Activated CD8-positive, alpha-beta memory T cell treated with anti-CD3 and anti-CD28 coated beads, Interleukin-2, amount 50 U/mL, for 4 hours (primary cell): ENCODE measurements at regions not wholly inside any gene's neighbourhood (a gene's known extent, or its start where the extent isn't known, plus 50 kb on each side); places are given as distances from the start of the nearest gene placed in this dataset.

ENCODE experiments used
- DNase-seq: peaks from one replicate; pipeline ENCODE4 v3.0.0-alpha.2; 2020

GRCh38 chr21:38980416-38981313 is 174.9 kb downstream of the ETS2 start:
- DNase-seq: no peak

GRCh38 chr21:38979271-38980121 is 173.8 kb downstream of the ETS2 start:
- DNase-seq: no peak

- DNase-seq: no peak
These were observed 171.2 kb downstream of the ETS2 start for GRCh38 chr21:38976900-38977299.

- DNase-seq: no peak
These were observed 167.8 kb downstream of the ETS2 start for GRCh38 chr21:38973552-38973951.

GRCh38 chr21:38972078-38972477 is 166.3 kb downstream of the ETS2 start:
- no peak for DNase-seq

- no peak for DNase-seq
These were observed 165.0 kb downstream of the ETS2 start for GRCh38 chr21:38970765-38971164.

- DNase-seq: no peak
These were observed 163.3 kb downstream of the ETS2 start for GRCh38 chr21:38968887-38969543.

- DNase-seq: no peak
These were observed 160.3 kb downstream of the ETS2 start for GRCh38 chr21:38965910-38966504.

GRCh38 chr21:38965241-38965640 is 159.5 kb downstream of the ETS2 start:
- DNase-seq: no peak

- DNase-seq: no peak
These were observed 157.3 kb downstream of the ETS2 start for GRCh38 chr21:38963006-38963405.

- DNase-seq: no peak
These were observed 154.5 kb downstream of the ETS2 start for GRCh38 chr21:38960251-38960650.

- no peak for DNase-seq
These were observed 153.9 kb downstream of the ETS2 start for GRCh38 chr21:38959692-38960061.

GRCh38 chr21:38958940-38959691 is 153.4 kb downstream of the ETS2 start:
- no peak for DNase-seq

- no peak for DNase-seq
These were observed 152.6 kb downstream of the ETS2 start for GRCh38 chr21:38958323-38958705.

GRCh38 chr21:38957575-38958322 is 152.0 kb downstream of the ETS2 start:
- DNase-seq: no peak

- DNase-seq: no peak
These were observed 151.3 kb downstream of the ETS2 start for GRCh38 chr21:38956856-38957571.

GRCh38 chr21:38956521-38956855 is 150.8 kb downstream of the ETS2 start:
- DNase-seq: no peak

- no peak for DNase-seq
These were observed 150.3 kb downstream of the ETS2 start for GRCh38 chr21:38956007-38956406.

GRCh38 chr21:38955495-38955894 is 149.8 kb downstream of the ETS2 start:
- no peak for DNase-seq

GRCh38 chr21:38954588-38955004 is 148.9 kb downstream of the ETS2 start:
- DNase-seq: no peak

GRCh38 chr21:38953516-38953915 is 147.8 kb downstream of the ETS2 start:
- no peak for DNase-seq
